ENCODE measurements at regions not wholly inside any gene's neighbourhood (a gene's known extent, or its start where the extent isn't known, plus 50 kb on each side); places are given as distances from the start of the nearest gene placed in this dataset.

DNA sequence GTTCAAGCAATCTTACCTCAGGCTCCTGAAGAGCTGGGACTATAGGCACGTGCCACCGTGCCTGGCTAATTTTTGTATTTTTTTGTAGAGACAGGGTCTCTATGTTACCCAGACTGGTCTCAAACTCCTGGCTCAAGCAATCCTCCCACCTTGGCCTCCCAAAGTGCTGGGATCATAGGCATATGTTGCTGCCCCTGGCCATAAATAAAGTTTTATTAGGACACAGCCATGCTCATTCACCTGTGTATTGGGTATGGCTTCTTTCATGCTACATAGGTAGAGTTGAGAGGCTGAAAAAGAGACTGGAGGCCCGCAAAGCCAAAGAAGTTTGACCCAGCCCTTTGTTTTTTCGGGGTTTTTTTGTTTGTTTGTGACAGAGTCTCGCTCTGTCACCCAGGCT lies 61.7 kb upstream of the NCOR2 start:
- no peak overlapping the region for H3K4me3 ChIP-seq (ENCODE audit: low read depth, low read length)
- TF ChIP-seq, protein P1, sequence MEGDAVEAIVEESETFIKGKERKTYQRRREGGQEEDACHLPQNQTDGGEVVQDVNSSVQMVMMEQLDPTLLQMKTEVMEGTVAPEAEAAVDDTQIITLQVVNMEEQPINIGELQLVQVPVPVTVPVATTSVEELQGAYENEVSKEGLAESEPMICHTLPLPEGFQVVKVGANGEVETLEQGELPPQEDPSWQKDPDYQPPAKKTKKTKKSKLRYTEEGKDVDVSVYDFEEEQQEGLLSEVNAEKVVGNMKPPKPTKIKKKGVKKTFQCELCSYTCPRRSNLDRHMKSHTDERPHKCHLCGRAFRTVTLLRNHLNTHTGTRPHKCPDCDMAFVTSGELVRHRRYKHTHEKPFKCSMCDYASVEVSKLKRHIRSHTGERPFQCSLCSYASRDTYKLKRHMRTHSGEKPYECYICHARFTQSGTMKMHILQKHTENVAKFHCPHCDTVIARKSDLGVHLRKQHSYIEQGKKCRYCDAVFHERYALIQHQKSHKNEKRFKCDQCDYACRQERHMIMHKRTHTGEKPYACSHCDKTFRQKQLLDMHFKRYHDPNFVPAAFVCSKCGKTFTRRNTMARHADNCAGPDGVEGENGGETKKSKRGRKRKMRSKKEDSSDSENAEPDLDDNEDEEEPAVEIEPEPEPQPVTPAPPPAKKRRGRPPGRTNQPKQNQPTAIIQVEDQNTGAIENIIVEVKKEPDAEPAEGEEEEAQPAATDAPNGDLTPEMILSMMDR (IDR thresholded peaks at IDR 0.05; ENCODE audit: insufficient read depth, low read depth, low read length, missing control alignments): no peak
- DNase-seq (ENCODE audit: low read depth): no peak

DNA sequence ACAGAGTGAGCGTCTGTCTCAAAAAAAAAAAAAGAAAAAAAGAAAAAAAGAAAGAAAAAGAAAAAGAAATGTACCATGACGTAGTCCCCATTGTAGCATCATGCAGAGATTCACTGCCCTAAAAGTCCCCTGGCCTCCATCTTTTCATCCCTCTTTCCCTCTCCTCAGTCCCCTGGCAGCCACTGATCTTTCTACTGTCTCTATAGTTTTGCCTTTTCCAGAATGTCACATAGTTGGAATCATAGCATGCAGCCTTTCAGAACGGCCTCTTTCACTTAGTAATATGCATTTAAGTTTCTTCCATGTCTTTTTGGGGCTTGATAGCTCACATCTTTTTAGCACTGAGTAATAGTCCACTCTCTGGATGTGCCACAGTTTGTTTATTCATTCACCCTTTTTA lies 60.5 kb upstream of the NCOR2 start:
- no peak overlapping the region for H3K4me3 ChIP-seq (ENCODE audit: low read depth, low read length)
- DNase-seq (ENCODE audit: low read depth): no peak
- TF ChIP-seq, protein P1 (IDR thresholded peaks at IDR 0.05; ENCODE audit: insufficient read depth, low read depth, low read length, missing control alignments): no peak

DNA sequence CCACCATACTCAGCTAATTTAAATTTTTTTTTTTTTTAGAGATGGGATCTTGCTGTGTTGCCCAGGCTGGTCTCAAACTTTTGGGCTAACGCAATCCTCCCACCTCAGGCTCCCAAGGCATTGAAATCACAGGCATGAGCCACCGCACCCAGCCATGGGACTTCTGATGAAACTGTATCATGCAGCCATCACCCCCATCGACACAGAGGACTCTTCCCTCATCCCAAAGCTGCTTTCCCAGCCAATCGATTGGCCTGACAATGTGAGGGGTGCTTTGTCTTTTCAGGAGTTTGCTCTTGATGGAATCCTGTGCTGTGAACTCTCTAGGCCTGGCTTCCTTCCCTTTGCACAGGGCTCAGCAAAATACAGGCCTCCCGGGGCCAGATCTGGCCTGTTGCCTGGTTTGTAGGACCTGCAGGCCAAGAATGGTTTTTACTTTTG lies 59.6 kb upstream of the NCOR2 start:
- DNase-seq (ENCODE audit: low read depth): no peak
- no peak overlapping the region for H3K4me3 ChIP-seq (ENCODE audit: low read depth, low read length)
- TF ChIP-seq, protein P1 (IDR thresholded peaks at IDR 0.05; ENCODE audit: insufficient read depth, low read depth, low read length, missing control alignments): no peak

DNA sequence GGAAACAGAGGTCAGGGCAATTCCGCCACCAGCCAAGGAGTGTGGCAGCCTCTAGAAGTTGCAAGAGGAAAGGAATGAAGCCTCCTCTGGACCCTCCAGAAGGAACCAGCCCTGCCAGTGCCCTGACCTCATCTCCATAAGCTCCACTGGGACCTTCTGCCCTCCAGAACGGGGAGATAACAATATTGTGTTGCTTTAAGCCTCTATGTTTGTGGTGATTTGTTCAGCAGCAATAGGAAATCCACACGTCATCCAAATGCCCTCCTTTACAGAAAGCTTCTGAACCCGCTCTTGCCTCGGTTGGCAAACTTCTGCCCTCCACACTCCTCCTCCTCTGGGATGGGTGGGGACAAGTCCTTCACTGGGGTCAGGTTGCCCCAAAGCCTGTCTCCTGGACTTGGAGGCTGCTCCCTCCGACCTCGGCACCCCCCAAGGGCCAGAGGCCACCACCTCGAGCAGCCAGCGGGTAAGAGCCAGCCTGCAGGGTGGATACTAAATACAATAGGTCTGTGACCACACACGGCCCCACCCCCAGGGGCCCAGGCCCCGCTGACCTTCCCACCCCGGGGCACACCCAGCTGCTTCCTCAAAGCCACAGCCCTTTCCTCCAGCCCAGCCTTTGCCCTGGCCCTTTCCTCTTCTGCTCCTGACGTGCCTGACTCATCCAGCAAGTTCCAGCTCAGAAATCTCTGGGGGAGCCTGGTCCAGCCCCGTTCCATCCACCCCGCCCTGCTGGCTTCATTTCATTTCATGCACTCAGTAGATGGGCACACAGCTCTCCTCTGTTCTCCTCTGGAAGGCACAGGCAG lies 58.7 kb upstream of the NCOR2 start:
- TF ChIP-seq, protein P1 (IDR thresholded peaks at IDR 0.05; ENCODE audit: insufficient read depth, low read depth, low read length, missing control alignments): no peak
- no peak for DNase-seq (ENCODE audit: low read depth)
- no peak overlapping the region for H3K4me3 ChIP-seq (ENCODE audit: low read depth, low read length)

DNA sequence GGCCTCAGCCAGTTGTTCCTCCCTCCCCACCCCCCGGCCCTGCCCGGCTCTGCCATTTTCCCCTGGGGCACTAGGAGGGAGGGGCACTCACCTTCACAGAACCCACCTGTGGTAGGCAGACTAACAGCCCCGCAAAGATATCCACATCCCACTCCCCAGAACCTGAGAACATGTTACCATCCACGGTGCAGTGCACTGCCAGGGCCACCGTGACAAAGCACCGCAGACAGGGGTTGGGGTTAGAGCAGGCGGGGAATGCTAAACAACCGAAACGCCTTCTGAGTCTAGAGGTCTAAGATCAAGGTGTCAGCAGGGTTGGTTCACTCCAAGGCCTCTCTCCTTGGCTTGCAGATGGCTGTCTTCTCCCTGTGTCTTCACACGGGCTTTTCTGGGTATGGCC lies 57.4 kb upstream of the NCOR2 start:
- TF ChIP-seq, protein P1 (IDR thresholded peaks at IDR 0.05; ENCODE audit: insufficient read depth, low read depth, low read length, missing control alignments): no peak
- H3K4me3 ChIP-seq (ENCODE audit: low read depth, low read length): no peak overlapping the region
- DNase-seq (ENCODE audit: low read depth): no peak

DNA sequence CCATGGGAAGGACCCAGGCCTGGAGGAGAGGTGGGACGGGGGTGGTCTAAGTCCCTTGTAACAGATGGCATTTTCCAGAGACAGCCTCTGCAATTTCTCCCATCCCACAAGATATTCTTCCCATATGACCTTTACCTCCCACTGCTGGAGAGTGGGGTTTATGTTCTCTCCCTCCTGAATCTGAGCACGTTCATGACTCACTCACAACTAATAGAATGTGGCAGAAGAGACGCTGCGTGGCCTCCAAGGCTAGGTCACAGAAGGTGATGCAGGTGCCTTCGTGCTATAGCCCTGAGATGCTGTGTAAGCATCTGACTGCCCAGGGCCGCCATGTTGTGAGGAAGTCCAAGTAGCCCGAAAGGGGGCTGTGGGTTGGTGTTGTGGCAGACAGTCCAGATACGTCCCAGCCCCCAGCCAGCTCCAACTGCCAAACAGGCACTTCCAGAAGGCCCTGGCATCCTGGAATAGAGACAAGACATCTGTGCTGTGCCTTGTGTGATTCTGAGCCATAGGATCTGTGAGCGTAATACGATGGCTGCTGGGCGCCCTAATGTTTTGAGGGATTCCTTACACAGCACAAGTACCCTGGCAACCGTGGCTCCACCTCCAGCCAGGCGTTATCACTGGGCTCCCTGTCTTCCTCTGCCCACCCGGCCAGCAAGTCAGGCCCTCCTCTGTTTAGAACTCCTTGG lies 56.1 kb upstream of the NCOR2 start:
- TF ChIP-seq, protein P1 (IDR thresholded peaks at IDR 0.05; ENCODE audit: insufficient read depth, low read depth, low read length, missing control alignments): no peak
- no peak for DNase-seq (ENCODE audit: low read depth)

More for the DNA sequence above, 56.1 kb upstream of the NCOR2 start:
- H3K4me3 ChIP-seq (ENCODE audit: low read depth, low read length): no peak overlapping the region
